BLaER1 (cell line): ENCODE measurements at regions not wholly inside any gene's neighbourhood (a gene's known extent, or its start where the extent isn't known, plus 50 kb on each side); places are given as distances from the start of the nearest gene placed in this dataset.

Experiments
- H3K27ac ChIP-seq: shearing (Covaris generic); formaldehyde crosslinking; 2 replicates; pipeline ENCODE4 v1.8.1; 2022
- H3K27me3 ChIP-seq: shearing (Covaris generic); formaldehyde crosslinking; 2 replicates; pipeline ENCODE4 v1.8.1; 2022
- H3K36me3 ChIP-seq: shearing (Covaris generic); formaldehyde crosslinking; 2 replicates; pipeline ENCODE4 v1.8.1; 2022
- H3K4me1 ChIP-seq: shearing (Covaris generic); formaldehyde crosslinking; 2 replicates; pipeline ENCODE4 v1.8.1; 2022
- H3K4me2 ChIP-seq: shearing (Covaris generic); formaldehyde crosslinking; 2 replicates; pipeline ENCODE4 v1.8.1; 2022
- H3K4me3 ChIP-seq: shearing (Covaris generic); formaldehyde crosslinking; 2 replicates; pipeline ENCODE4 v1.8.1; 2022
- H3K9ac ChIP-seq: shearing (Covaris generic); formaldehyde crosslinking; 2 replicates; pipeline ENCODE4 v1.8.1; 2022
- H3K9me3 ChIP-seq: shearing (Covaris generic); formaldehyde crosslinking; 2 replicates; pipeline ENCODE4 v1.8.1; 2022
- H4K20me1 ChIP-seq: shearing (Covaris generic); formaldehyde crosslinking; 2 replicates; pipeline ENCODE4 v1.8.1; 2022
- Cebpa-rat ChIP-seq: shearing (Covaris generic); IDR thresholded peaks from 2 replicates; pipeline ENCODE4 v1.8.1; 2022

DNA sequence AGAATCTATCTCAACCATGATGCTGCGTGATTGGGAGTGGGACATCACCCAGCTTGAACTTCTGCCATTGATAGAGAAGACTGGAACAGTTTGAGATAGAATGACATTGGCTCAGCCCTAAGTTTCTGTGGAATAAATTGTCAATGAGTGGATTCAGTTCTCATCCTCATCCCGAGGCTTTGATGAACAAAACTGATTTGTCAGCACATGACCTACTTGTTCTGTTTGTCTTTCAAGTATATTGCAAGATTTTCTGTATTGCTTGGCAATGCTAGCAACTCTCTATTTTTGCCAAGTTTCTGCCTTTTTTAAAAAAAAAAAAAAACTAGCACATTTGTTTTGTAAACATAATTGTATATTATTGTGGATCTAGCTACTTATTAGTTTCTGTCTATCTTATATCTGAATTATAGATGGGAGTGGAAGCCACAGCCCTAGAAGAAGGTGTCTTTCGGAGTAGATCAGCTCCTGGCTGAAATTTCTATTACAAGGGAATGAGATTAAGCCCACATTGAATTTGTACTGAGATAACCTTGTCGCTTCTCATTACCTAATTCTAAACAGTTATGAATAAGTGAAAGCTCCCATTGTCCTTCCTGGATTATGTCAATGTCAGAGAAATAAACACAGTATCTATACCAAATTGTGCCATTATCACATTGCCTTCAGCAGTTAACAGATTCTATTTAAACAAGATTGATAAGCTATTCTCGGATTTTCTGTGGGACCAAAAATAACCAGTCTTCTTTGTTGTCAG, 166.1 kb downstream of the TNFSF13B start:
- H3K4me3 ChIP-seq = no peak overlapping the region
- H3K27ac ChIP-seq = no peak overlapping the region
- H4K20me1 ChIP-seq = no peaks in the 10 kb centered on the region
- H3K4me2 ChIP-seq = no peak overlapping the region
- no peak for TF ChIP-seq Cebpa-rat
- H3K9ac ChIP-seq = no peak overlapping the region
- no peaks in the 10 kb centered on the region for H3K27me3 ChIP-seq
- H3K9me3 ChIP-seq = no peaks in the 10 kb centered on the region
- H3K4me1 ChIP-seq = no peaks in the 10 kb centered on the region
- H3K36me3 ChIP-seq = no peaks in the 10 kb centered on the region

DNA sequence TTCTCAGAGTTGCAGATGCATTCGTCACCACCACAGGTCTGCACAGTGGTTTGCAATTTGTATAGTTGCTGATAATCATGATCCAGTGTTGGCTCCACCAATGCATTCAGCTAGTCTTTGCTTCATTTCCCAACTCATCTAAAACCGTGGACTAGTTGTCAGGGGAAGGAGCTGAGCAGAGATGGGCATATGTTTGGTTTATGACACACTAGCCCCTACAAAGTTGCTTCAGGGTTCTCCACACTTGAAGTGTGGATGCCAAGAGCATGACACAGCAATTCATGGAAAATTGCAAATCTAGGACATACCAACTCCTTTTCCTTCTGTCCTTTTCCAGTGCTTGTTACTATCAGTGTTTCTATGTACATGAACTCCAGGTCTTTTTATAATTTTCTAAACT, 168.0 kb downstream of the TNFSF13B start:
- Histone ChIP-seq H3K36me3 (no peaks in the 10 kb centered on the region), H3K9ac (no peak overlapping the region), H3K27ac (no peak overlapping the region), H4K20me1 (no peaks in the 10 kb centered on the region), H3K4me3 (no peak overlapping the region), H3K9me3 (no peaks in the 10 kb centered on the region), H3K4me2 (no peak overlapping the region), H3K27me3 (no peaks in the 10 kb centered on the region), H3K4me1 (no peaks in the 10 kb centered on the region)
- no peak for TF ChIP-seq Cebpa-rat

DNA sequence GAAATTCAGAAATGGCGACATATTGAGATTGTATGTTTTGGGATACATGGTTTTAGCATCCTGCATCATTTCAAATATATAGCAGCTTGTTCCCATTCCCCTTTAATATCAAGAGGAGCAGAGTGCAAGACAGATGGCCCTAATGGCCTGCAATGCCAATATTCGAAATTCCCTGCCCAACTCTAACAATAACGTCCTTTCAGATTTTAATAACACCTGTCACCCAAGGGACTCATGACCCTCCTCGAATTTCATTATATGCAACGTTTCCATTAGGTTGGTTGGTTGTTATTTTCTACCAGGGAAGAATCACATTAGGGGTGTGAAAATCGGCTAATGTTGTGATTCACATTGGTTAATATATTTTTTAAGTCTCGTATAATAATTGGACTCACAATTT, 170.0 kb downstream of the TNFSF13B start:
- Histone ChIP-seq H3K27me3 (no peaks in the 10 kb centered on the region), H3K9me3 (no peaks in the 10 kb centered on the region), H3K4me1 (no peaks in the 10 kb centered on the region), H3K4me2 (no peak overlapping the region), H4K20me1 (no peaks in the 10 kb centered on the region), H3K4me3 (no peak overlapping the region), H3K9ac (no peak overlapping the region), H3K36me3 (no peaks in the 10 kb centered on the region), H3K27ac (no peak overlapping the region)
- no peak for TF ChIP-seq Cebpa-rat

DNA sequence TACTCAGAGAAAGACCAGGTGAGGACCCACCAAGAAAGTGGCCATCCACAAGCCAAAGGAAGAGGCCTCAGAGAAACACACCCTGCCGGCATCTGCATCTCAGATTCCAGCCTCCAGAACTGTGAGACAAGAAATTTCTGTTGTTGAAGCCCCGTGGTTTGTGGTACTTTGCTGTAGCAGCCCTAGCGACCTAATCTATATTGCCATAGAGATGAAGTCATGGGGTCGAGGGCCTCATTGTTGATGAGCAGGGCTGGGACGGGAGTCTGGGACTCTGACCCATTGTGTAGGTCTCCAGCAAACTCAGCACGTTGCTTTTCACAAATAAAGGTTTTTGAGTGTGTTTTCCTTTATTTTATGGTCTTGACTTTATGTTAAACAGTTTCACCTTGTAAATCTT, 174.9 kb downstream of the TNFSF13B start:
- no peaks in the 10 kb centered on the region for H3K9me3 ChIP-seq
- TF ChIP-seq Cebpa-rat = no peak
- no peaks in the 10 kb centered on the region for H3K36me3 ChIP-seq
- H3K27ac ChIP-seq = no peak overlapping the region
- no peak overlapping the region for H3K4me2 ChIP-seq
- no peaks in the 10 kb centered on the region for H4K20me1 ChIP-seq
- no peaks in the 10 kb centered on the region for H3K27me3 ChIP-seq
- no peak overlapping the region for H3K4me3 ChIP-seq
- H3K4me1 ChIP-seq = no peaks in the 10 kb centered on the region
- H3K9ac ChIP-seq = no peak overlapping the region

DNA sequence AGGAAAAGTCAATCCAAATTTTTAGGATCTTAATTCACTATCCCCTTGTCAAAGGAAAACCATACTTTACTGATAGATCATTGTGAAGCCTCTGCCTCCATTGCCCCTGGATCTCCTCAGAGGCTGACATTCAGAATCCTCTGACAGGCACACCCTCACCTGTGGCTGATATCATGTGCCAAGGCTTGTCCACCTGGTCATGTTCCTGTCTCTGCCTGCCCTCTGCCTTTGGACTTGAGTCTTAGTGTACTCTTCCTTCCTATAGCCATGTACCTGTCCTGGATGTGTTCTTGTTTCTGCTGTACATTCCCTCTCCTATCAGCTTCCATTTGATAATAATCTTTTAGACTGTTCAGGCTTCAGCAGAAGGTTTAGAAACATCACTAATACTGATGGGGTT, 179.4 kb downstream of the TNFSF13B start:
- Histone ChIP-seq H3K36me3 (no peaks in the 10 kb centered on the region), H3K9ac (no peak overlapping the region)
- TF ChIP-seq Cebpa-rat = no peak

DNA sequence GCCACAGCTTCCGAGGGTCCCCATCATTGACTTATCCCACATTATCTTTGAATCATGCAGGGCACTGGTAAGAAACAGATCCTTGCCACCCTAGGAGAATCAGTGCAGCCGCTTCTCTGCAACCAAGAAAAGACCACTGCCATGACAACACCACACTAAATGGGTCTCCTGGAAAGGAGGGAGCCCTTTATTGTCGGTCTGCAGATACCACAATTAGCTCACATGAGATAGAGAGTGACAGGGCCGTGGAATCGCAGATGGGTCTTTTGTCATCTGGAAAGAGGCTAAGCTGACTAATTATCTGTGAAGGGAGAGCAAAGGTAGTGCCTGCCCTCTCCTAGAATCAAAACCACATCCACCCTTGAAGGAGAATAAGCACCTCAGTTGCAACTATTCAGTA, 178.3 kb upstream of the MYO16 start:
- H3K36me3 ChIP-seq = no peaks in the 10 kb centered on the region

More for the DNA sequence above, 179.4 kb downstream of the TNFSF13B start:
- H3K4me3 ChIP-seq = no peak overlapping the region
- no peaks in the 10 kb centered on the region for H3K27me3 ChIP-seq
- no peak overlapping the region for H3K27ac ChIP-seq
- H3K9me3 ChIP-seq = 0 out of 2 replicates have a peak, but pooled peaks cover 4% of the 10 kb centered on the region
- no peaks in the 10 kb centered on the region for H4K20me1 ChIP-seq
- no peak overlapping the region for H3K4me2 ChIP-seq
- no peaks in the 10 kb centered on the region for H3K4me1 ChIP-seq

DNA sequence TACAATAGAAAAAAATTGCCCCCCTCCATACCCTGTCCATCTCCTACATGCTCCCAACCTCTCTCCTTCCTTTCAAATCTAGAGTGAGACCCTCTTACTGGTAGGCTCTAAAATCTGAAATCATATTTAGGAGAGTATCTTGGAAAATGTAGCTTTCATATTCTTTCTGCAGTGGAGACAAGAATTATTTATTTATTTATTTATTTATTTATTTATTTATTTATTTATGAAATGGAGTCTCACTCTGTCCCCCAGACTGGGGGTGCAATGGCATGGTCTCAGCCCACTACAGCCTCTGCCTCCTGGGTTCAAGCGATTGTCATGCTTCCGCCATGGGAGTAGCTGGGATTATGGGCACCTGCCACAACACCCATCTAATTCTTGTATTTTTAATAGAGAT, 174.1 kb upstream of the MYO16 start:
- Histone ChIP-seq H4K20me1 (no peaks in the 10 kb centered on the region), H3K9ac (no peak overlapping the region), H3K4me3 (no peak overlapping the region), H3K4me1 (no peaks in the 10 kb centered on the region), H3K36me3 (no peaks in the 10 kb centered on the region), H3K27me3 (no peaks in the 10 kb centered on the region), H3K9me3 (peaks cover 13% of the 10 kb centered on the region), H3K4me2 (no peak overlapping the region), H3K27ac (no peak overlapping the region)
- no peak for TF ChIP-seq Cebpa-rat

More for the DNA sequence above, 178.3 kb upstream of the MYO16 start:
- 0 out of 2 replicates have a peak, but pooled peaks cover 4% of the 10 kb centered on the region for H3K9me3 ChIP-seq
- no peak for TF ChIP-seq Cebpa-rat
- H3K4me1 ChIP-seq = no peaks in the 10 kb centered on the region
- no peak overlapping the region for H3K4me2 ChIP-seq
- H3K27ac ChIP-seq = no peak overlapping the region
- H3K27me3 ChIP-seq = no peaks in the 10 kb centered on the region
- no peak overlapping the region for H3K4me3 ChIP-seq
- H4K20me1 ChIP-seq = no peaks in the 10 kb centered on the region
- H3K9ac ChIP-seq = no peak overlapping the region

DNA sequence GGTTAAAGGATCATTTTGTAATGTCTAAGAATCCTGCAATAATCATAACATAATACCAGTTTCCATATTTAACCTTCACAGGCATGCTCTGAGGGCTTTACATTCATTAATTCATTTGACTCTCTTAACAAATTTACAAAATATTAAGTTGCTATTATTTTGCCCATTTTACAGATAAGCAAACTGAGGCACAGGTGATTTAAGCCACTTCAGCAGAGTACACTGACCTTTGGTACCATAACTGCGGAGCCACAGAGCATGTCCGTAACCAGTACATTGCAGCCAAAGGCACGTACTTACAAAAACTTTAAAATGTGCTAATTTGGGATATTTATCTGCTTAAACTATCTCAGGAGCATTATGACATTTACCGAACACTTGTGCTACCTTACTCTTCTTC, 169.4 kb upstream of the MYO16 start:
- Histone ChIP-seq H3K4me3 (no peak overlapping the region), H3K9me3 (peaks cover 10% of the 10 kb centered on the region), H4K20me1 (no peaks in the 10 kb centered on the region), H3K9ac (no peak overlapping the region), H3K4me2 (no peak overlapping the region), H3K36me3 (no peaks in the 10 kb centered on the region), H3K4me1 (no peaks in the 10 kb centered on the region), H3K27me3 (no peaks in the 10 kb centered on the region), H3K27ac (no peak overlapping the region)
- TF ChIP-seq Cebpa-rat = no peak

DNA sequence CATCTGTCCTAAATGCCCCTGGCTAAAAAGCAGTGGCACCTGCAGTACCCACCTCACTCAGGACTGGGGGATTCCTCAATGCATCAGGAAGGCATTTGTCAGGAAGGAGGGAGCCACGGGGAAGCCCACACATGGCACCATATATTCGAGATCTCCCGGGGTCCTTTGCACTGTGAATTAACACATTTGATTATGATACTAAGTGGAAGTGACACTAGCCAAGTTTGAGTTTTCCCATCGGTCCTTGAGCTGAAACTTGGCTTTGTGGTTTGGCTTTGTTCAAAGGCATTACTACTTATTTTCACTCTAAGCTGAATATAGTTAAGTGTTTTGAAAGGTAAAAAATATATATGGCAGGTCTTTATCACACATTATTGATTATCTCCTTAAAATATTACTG, 168.7 kb upstream of the MYO16 start:
- Histone ChIP-seq H3K36me3 (no peaks in the 10 kb centered on the region), H3K4me2 (no peak overlapping the region), H3K4me1 (no peaks in the 10 kb centered on the region), H3K27ac (no peak overlapping the region), H3K4me3 (no peak overlapping the region), H3K9ac (no peak overlapping the region), H3K27me3 (no peaks in the 10 kb centered on the region), H4K20me1 (no peaks in the 10 kb centered on the region), H3K9me3 (peaks cover 10% of the 10 kb centered on the region)
- no peak for TF ChIP-seq Cebpa-rat

DNA sequence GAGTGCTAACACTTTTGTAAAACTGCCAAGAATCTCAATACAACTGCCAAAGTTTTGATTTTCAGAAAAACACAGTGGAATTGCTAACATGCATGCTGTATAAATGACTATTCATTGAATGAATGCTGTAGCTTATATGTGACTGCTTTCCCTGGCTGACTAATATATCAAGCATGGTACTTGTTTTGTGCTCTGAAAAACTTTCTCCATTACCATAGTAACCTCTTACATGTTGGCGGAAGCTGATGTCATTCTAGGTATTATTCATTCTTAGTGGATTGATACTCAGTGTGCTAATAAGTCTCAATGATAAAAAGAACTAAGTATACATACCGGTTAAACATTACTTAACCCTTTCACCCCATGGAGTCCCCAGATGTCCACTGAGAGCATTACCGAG, 166.1 kb upstream of the MYO16 start:
- Histone ChIP-seq H3K36me3 (no peaks in the 10 kb centered on the region), H3K9me3 (no peaks in the 10 kb centered on the region), H3K4me2 (no peak overlapping the region), H3K4me1 (no peaks in the 10 kb centered on the region), H3K9ac (no peak overlapping the region), H4K20me1 (no peaks in the 10 kb centered on the region), H3K27me3 (no peaks in the 10 kb centered on the region), H3K4me3 (no peak overlapping the region), H3K27ac (no peak overlapping the region)
- TF ChIP-seq Cebpa-rat = no peak

DNA sequence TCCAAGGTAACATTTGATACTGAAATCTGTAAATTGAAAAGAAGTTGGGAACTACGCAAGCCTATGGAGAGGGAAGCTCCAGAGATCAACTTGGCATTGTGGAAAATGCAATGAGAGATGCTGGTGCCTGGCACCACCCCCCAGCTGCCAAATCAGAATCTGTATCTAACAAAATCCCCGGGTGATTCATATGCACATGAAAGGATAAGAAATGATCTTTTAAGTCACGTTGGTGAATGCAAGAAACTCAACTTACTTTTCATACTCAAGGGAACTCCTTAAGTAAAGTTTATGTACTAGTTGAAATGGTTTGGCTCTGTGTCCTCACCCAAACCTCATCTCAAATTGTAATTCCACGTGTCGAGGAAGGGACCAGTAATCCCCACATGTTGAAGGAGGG, 158.5 kb upstream of the MYO16 start:
- no peak overlapping the region for H3K9ac ChIP-seq
- TF ChIP-seq Cebpa-rat = no peak

More for the DNA sequence above, 158.5 kb upstream of the MYO16 start:
- Histone ChIP-seq H3K27me3 (no peaks in the 10 kb centered on the region), H3K4me3 (no peak overlapping the region), H3K4me2 (no peak overlapping the region), H3K36me3 (no peaks in the 10 kb centered on the region), H3K9me3 (no peaks in the 10 kb centered on the region), H3K27ac (no peak overlapping the region), H4K20me1 (no peaks in the 10 kb centered on the region), H3K4me1 (no peaks in the 10 kb centered on the region)
